Endothelial cell (in vitro differentiated cells): ENCODE measurements at regions not wholly inside any gene's neighbourhood (a gene's known extent, or its start where the extent isn't known, plus 50 kb on each side); places are given as distances from the start of the nearest gene placed in this dataset.

ENCODE experiments used
- DNase-seq: peaks from one replicate; pipeline ENCODE4 v3.0.0; 2021; ENCODE audit warnings: low spot score
- H3K27ac Mint-ChIP-seq: one replicate; pipeline ENCODE4 v1.8.0; 2021; ENCODE audit warnings: mixed read lengths, inconsistent platforms; ENCODE audit not compliant: unreplicated experiment
- H3K27me3 Mint-ChIP-seq: one replicate; pipeline ENCODE4 v1.8.0; 2021; ENCODE audit warnings: mild to moderate bottlenecking, moderate library complexity, mixed read lengths, inconsistent platforms; ENCODE audit not compliant: unreplicated experiment
- H3K36me3 Mint-ChIP-seq: one replicate; pipeline ENCODE4 v1.8.0; 2021; ENCODE audit warnings: mild to moderate bottlenecking, low read depth, mixed read lengths, inconsistent platforms; ENCODE audit not compliant: unreplicated experiment
- H3K4me1 Mint-ChIP-seq: one replicate; pipeline ENCODE4 v1.8.0; 2021; ENCODE audit warnings: mild to moderate bottlenecking, mixed read lengths, inconsistent platforms; ENCODE audit not compliant: unreplicated experiment
- H3K4me3 Mint-ChIP-seq: one replicate; pipeline ENCODE4 v1.8.0; 2021; ENCODE audit warnings: mild to moderate bottlenecking, mixed read lengths, inconsistent platforms; ENCODE audit not compliant: unreplicated experiment
- H3K9me3 Mint-ChIP-seq: one replicate; pipeline ENCODE4 v1.8.0; 2021; ENCODE audit warnings: mixed read lengths, inconsistent platforms; ENCODE audit not compliant: unreplicated experiment
- TF ChIP-seq, protein P1 (sequence below): fragments of 200-600 bp; sonication (generic); IDR thresholded peaks from one replicate; pipeline ENCODE4 v1.5.0; 2021; ENCODE audit warnings: antibody characterized with exemption; ENCODE audit not compliant: unreplicated experiment

DNA sequence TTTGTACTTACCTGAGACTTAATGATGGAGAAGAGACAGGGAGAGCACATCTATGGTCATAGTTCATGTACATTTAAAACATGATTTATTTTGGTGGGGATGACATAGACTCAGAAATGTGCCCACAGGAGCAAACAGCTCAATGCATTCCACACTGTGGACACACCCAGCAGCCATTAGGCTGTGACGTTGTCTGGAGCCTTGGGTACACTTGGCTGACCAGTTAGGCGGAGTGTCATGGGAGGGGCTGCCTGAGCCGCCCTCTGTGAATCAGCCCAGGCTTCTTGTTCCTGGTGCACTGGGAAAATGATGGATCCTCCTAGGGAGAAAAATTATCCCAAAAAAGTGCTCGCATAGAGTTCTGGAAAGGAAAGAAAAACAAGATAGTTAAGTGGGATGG is 231.0 kb upstream of the GMDS start:
- H3K27ac Mint-ChIP-seq, result no peak overlapping the region
- no peaks in the 10 kb centered on the region for H3K36me3 Mint-ChIP-seq
- no peak for DNase-seq
- TF ChIP-seq, protein P1, sequence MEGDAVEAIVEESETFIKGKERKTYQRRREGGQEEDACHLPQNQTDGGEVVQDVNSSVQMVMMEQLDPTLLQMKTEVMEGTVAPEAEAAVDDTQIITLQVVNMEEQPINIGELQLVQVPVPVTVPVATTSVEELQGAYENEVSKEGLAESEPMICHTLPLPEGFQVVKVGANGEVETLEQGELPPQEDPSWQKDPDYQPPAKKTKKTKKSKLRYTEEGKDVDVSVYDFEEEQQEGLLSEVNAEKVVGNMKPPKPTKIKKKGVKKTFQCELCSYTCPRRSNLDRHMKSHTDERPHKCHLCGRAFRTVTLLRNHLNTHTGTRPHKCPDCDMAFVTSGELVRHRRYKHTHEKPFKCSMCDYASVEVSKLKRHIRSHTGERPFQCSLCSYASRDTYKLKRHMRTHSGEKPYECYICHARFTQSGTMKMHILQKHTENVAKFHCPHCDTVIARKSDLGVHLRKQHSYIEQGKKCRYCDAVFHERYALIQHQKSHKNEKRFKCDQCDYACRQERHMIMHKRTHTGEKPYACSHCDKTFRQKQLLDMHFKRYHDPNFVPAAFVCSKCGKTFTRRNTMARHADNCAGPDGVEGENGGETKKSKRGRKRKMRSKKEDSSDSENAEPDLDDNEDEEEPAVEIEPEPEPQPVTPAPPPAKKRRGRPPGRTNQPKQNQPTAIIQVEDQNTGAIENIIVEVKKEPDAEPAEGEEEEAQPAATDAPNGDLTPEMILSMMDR, result no peak
- no peaks in the 10 kb centered on the region for H3K4me1 Mint-ChIP-seq
- H3K9me3 Mint-ChIP-seq, result no peaks in the 10 kb centered on the region
- no peaks in the 10 kb centered on the region for H3K27me3 Mint-ChIP-seq
- no peak overlapping the region for H3K4me3 Mint-ChIP-seq

DNA sequence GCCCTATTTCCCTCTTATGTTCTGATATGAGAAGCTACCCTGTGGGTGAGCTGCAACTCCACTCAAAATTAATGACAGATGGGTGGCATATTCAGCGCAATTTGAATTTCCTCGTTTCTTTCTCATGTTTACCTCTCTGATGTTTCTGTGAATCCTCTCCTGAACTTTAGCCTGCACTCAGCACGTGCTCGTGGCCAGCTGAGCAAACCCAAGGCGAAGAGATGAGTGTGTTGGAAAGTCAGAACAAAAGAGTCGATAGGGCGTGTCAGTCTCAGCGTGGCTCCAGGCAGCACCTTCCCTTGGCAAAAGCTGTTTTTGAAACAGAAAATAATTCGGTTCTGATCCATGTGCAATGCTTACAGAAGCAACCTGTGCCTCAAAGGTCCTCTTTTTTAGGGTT is 226.1 kb upstream of the GMDS start:
- H3K27me3 Mint-ChIP-seq, result no peaks in the 10 kb centered on the region

DNA sequence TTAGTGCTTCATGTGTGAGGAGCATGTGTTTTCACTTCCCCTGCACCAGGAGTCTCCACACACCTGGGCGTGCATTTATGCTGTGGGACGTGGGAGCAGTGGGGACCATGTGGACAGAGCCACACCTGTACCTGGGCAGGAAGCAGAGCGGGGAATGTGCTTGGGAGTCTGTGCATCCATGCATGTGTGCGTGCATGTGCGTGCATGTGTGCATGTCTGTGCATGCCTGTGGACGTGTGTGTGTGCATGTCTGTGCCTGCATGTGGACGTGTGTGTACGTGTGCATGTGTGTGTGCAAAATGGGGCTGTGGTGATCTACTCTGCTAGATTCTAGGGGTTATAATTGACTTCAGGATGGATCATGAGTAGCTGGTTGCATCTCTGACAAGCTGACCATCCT is 224.0 kb upstream of the GMDS start:
- Mint-ChIP-seq H3K27ac (no peak overlapping the region), H3K4me3 (no peak overlapping the region), H3K36me3 (no peaks in the 10 kb centered on the region), H3K4me1 (peaks cover 16% of the 10 kb centered on the region), H3K9me3 (no peaks in the 10 kb centered on the region), H3K27me3 (no peaks in the 10 kb centered on the region)
- DNase-seq, result no peak
- TF ChIP-seq, protein P1, result no peak

More for the DNA sequence above, 226.1 kb upstream of the GMDS start:
- TF ChIP-seq, protein P1, result no peak
- Mint-ChIP-seq H3K36me3 (no peaks in the 10 kb centered on the region), H3K4me1 (peaks cover 16% of the 10 kb centered on the region), H3K27ac (no peak overlapping the region), H3K9me3 (no peaks in the 10 kb centered on the region), H3K4me3 (no peak overlapping the region)
- no peak for DNase-seq

DNA sequence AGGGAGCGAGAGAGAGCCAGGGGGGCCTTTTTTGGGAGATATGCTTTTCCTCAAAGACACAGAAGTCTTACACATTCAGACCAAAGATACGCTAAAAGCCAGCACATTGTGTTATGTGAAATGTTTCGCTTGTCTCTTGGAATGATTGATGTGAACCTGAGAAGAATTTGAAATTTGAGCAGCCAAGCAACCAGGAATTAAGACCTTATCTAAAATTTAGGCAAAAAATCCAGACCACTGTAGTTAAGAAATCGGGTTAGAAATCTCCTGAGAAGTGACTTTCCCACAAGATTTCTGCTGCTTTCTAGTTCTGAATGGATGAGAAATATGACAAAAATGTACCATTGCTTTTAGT is 223.2 kb upstream of the GMDS start:
- peaks cover 16% of the 10 kb centered on the region for H3K4me1 Mint-ChIP-seq
- TF ChIP-seq, protein P1, result no peak
- no peak for DNase-seq
- no peaks in the 10 kb centered on the region for H3K27me3 Mint-ChIP-seq
- H3K27ac Mint-ChIP-seq, result no peak overlapping the region
- no peaks in the 10 kb centered on the region for H3K9me3 Mint-ChIP-seq
- H3K4me3 Mint-ChIP-seq, result no peak overlapping the region
- H3K36me3 Mint-ChIP-seq, result no peaks in the 10 kb centered on the region

DNA sequence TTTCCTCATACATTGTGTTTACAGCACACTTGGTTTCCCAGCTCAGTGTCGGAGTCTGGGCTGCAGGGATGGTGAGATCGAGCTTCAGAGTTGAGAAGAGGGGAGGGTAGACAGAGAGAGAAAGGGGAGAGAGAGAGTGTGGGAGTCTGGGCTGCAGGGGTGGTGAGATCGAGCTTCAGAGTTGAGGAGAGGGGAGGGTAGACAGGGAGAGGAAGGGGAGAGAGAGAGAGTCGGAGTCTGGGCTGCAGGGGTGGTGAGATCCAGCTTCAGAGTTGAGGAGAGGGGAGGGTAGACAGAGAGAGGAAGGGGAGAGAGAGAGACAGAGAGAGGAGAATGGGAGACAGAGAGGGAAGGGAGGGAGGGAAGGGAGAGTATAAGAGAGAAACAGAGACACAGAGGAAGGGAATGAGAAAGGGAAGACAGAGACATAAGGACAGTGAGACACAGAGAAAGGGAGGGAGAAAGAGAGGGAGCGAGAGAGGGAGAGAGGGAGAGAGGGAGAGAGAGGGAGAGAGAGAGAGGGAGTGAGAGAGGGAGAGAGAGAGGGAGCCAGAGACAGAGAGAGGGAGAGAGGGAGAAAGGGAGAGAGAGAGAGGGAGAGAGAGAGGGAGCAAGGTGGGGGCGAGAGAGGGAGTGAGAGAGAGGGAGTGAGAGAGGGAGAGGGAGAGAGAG is 222.7 kb upstream of the GMDS start:
- DNase-seq, result no peak
- TF ChIP-seq, protein P1, result no peak
- H3K27me3 Mint-ChIP-seq, result no peaks in the 10 kb centered on the region
- peaks cover 16% of the 10 kb centered on the region for H3K4me1 Mint-ChIP-seq
- no peaks in the 10 kb centered on the region for H3K36me3 Mint-ChIP-seq
- H3K9me3 Mint-ChIP-seq, result no peaks in the 10 kb centered on the region
- H3K4me3 Mint-ChIP-seq, result no peak overlapping the region
- H3K27ac Mint-ChIP-seq, result no peak overlapping the region
